Nephron progenitor cell (in vitro differentiated cells): ENCODE measurements at regions not wholly inside any gene's neighbourhood (a gene's known extent, or its start where the extent isn't known, plus 50 kb on each side); places are given as distances from the start of the nearest gene placed in this dataset.
A peak's percentile ranks its signal among the peaks of the same experiment; 100 is the strongest.

Source experiments
- DNase-seq: peaks from one replicate; pipeline ENCODE4 v3.0.0; 2021
- H3K27ac Mint-ChIP-seq: 2 replicates; pipeline ENCODE4 v1.8.0; 2021; ENCODE audit warnings: mild to moderate bottlenecking, moderate library complexity, mixed read lengths
- H3K27me3 Mint-ChIP-seq: 2 replicates; pipeline ENCODE4 v1.8.0; 2021; ENCODE audit warnings: mild to moderate bottlenecking, low read depth, mixed read lengths; ENCODE audit not compliant: poor library complexity
- H3K36me3 Mint-ChIP-seq: 2 replicates; pipeline ENCODE4 v1.8.0; 2021; ENCODE audit warnings: low read depth, mixed read lengths
- H3K4me1 Mint-ChIP-seq: 2 replicates; pipeline ENCODE4 v1.8.0; 2021; ENCODE audit warnings: mixed read lengths
- H3K4me3 Mint-ChIP-seq: 2 replicates; pipeline ENCODE4 v1.8.0; 2021; ENCODE audit warnings: mild to moderate bottlenecking, moderate library complexity, mixed read lengths
- H3K9me3 Mint-ChIP-seq: 2 replicates; pipeline ENCODE4 v1.8.0; 2021; ENCODE audit warnings: mild to moderate bottlenecking, moderate library complexity, mixed read lengths
- CTCF ChIP-seq: fragments of 200-600 bp; sonication (generic); IDR thresholded peaks from 2 replicates; pipeline ENCODE4 v1.5.0; 2021; ENCODE audit warnings: antibody characterized with exemption

DNA sequence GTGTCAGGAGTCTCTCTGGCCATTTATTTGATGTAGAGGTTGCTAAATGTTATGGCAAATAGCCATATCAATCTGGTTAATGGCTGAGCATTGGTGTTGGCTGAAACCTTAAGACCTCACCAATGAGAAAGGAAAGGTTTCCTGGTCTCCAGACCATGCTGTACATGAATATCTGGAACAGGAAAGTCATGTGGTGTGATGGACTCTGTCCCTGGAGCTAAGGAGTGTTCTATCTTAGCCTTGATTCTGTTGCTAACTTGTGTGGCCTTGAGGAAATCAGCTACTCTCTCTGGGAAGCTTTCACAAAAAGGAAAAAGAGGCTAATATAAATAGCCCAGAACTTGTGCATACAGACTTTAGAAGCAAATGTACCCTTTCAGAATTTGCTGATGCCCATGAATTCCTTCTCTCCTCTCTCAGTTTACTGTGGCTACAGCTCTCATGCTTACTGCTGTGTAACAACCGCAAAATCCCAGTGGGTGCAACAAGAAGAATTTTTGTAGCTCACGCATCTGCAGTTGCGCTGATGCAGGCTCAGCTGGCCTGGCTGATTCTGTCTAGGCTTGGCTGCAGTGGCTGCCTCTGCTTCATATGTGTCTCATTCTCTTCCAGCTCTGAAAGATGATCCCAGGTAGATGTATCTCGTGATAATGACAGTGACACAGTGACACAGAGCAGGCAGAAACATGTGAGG is 287.5 kb downstream of the NPIPA8 start:
- Mint-ChIP-seq H3K9me3 (no peaks in the 10 kb centered on the region), H3K4me3 (no peak overlapping the region), H3K36me3 (no peaks in the 10 kb centered on the region), H3K27me3 (peaks cover 26% of the 10 kb centered on the region), H3K27ac (no peak overlapping the region), H3K4me1 (peaks cover 4% of the 10 kb centered on the region)
- no peak for TF ChIP-seq CTCF
- no peak for DNase-seq

GRCh38 chr16:18047761-18048160 is 288.8 kb downstream of the NPIPA8 start:
- Mint-ChIP-seq H3K9me3 (no peaks in the 10 kb centered on the region), H3K4me1 (peaks cover 4% of the 10 kb centered on the region), H3K27ac (no peak overlapping the region), H3K27me3 (peaks cover 22% of the 10 kb centered on the region), H3K36me3 (no peaks in the 10 kb centered on the region), H3K4me3 (no peak overlapping the region)
- no peak for TF ChIP-seq CTCF
- no peak for DNase-seq

GRCh38 chr16:18045356-18045755 is 291.2 kb downstream of the NPIPA8 start:
- H3K27me3 Mint-ChIP-seq = peaks cover 26% of the 10 kb centered on the region

GRCh38 chr16:18041864-18042834 is 294.4 kb downstream of the NPIPA8 start:
- no peak for TF ChIP-seq CTCF
- Mint-ChIP-seq H3K9me3 (no peaks in the 10 kb centered on the region), H3K27me3 (peaks cover 27% of the 10 kb centered on the region), H3K4me1 (no peaks in the 10 kb centered on the region), H3K4me3 (no peak overlapping the region), H3K36me3 (no peaks in the 10 kb centered on the region), H3K27ac (no peak overlapping the region)
- no peak for DNase-seq

More at GRCh38 chr16:18045356-18045755, 291.2 kb downstream of the NPIPA8 start:
- Mint-ChIP-seq H3K9me3 (no peaks in the 10 kb centered on the region), H3K27ac (no peak overlapping the region), H3K36me3 (no peaks in the 10 kb centered on the region), H3K4me1 (peaks cover 4% of the 10 kb centered on the region), H3K4me3 (no peak overlapping the region)
- DNase-seq = no peak
- no peak for TF ChIP-seq CTCF

- Mint-ChIP-seq H3K36me3 (no peaks in the 10 kb centered on the region), H3K27me3 (peaks cover 15% of the 10 kb centered on the region), H3K9me3 (no peaks in the 10 kb centered on the region), H3K27ac (no peak overlapping the region), H3K4me3 (no peak overlapping the region), H3K4me1 (no peaks in the 10 kb centered on the region)
- DNase-seq = peak; percentile 19
- no peak for TF ChIP-seq CTCF
These were observed 296.6 kb downstream of the NPIPA8 start for GRCh38 chr16:18039931-18040330.
